ENCODE measurements at regions not wholly inside any gene's neighbourhood (a gene's known extent, or its start where the extent isn't known, plus 50 kb on each side); places are given as distances from the start of the nearest gene placed in this dataset.

GRCh38 chr15:97182581-97182980 is 777.9 kb upstream of the ARRDC4 start:
- no peak for DNase-seq (ENCODE audit: low read depth, low spot score)
- Histone ChIP-seq H3K4me1 (ENCODE audit: control insufficient read depth, extremely low read depth, insufficient read depth, low read length) (no peaks in the 10 kb centered on the region), H3K79me2 (ENCODE audit: control insufficient read depth, insufficient read depth, low read length) (no peaks in the 10 kb centered on the region), H4K20me1 (replicated peaks; ENCODE audit: control insufficient read depth, extremely low read depth, insufficient read depth, low read length) (no peaks in the 10 kb centered on the region), H3K4me2 (ENCODE audit: insufficient read depth, low read length) (no peak overlapping the region), H3K9ac (replicated peaks; ENCODE audit: extremely low read depth, insufficient read depth, low read length) (no peak overlapping the region), H3K27me3 (ENCODE audit: control insufficient read depth in 2 of 2, insufficient read depth in 2 of 2, low read length in 2 of 2) (no peaks in the 10 kb centered on the region), H3K36me3 (ENCODE audit: control insufficient read depth in 2 of 2, extremely low read depth in 1 of 2, insufficient read depth in 2 of 2, low read length in 2 of 2) (no peaks in the 10 kb centered on the region), H3K9me1 (replicated peaks; ENCODE audit: control insufficient read depth, extremely low read depth, insufficient read depth, low read length) (no peaks in the 10 kb centered on the region), H2AFZ (ENCODE audit: low read depth, low read length) (no peak overlapping the region), H3K9me3 (replicated peaks; ENCODE audit: control insufficient read depth, insufficient read depth, low read length) (no peaks in the 10 kb centered on the region), H3K4me3 (replicated peaks in 1 of 3; ENCODE audit: insufficient read depth in 1 of 3, low read depth in 1 of 3, low read length in 3 of 3) (no peak overlapping the region), H3K27ac (ENCODE audit: insufficient read depth, low read depth, low read length) (no peak overlapping the region)
- POLR2A ChIA-PET: no interaction called here
- no TSS peak for BruUV-seq (replicated peaks)
- CTCF ChIA-PET: no interaction called here
- no peak for TF ChIP-seq POLR2AphosphoS5 (IDR thresholded peaks at IDR 0.05; ENCODE audit: insufficient read depth, low read depth, low read length)
- TF ChIP-seq MAX (IDR thresholded peaks at IDR 0.05; ENCODE audit: insufficient read depth, insufficient read length): no peak
- TF ChIP-seq EZH2 (IDR thresholded peaks at IDR 0.05; ENCODE audit: borderline replicate concordance, low read depth, low read length, severe bottlenecking): no peak
- no peak for TF ChIP-seq POLR2A (IDR thresholded peaks at IDR 0.05; ENCODE audit: low read depth, low read length)
- no peak for TF ChIP-seq GATA2 (IDR thresholded peaks at IDR 0.05; ENCODE audit: insufficient read depth, insufficient read length, low read depth, low read length)
- TF ChIP-seq JUN (IDR thresholded peaks at IDR 0.05; ENCODE audit: borderline replicate concordance, insufficient read depth, insufficient read length, low read depth): no peak
- TF ChIP-seq FOS (IDR thresholded peaks at IDR 0.05; ENCODE audit: borderline replicate concordance, insufficient read depth, low read length): no peak
- intact Hi-C loops (cut with micrococcal nuclease) (no loop called here), dilution Hi-C loops (cut with MboI; ENCODE audit: extremely low pct_ligation_motif_present, low sequenced_read_pairs) (no loop called here)
- FAIRE-seq: no peak

- Histone ChIP-seq H3K4me1 (ENCODE audit: control insufficient read depth, extremely low read depth, insufficient read depth, low read length) (no peaks in the 10 kb centered on the region), H3K4me3 (replicated peaks in 1 of 3; ENCODE audit: insufficient read depth in 1 of 3, low read depth in 1 of 3, low read length in 3 of 3) (no peak overlapping the region), H3K79me2 (ENCODE audit: control insufficient read depth, insufficient read depth, low read length) (no peaks in the 10 kb centered on the region), H3K4me2 (ENCODE audit: insufficient read depth, low read length) (no peak overlapping the region), H2AFZ (ENCODE audit: low read depth, low read length) (no peak overlapping the region), H3K9me3 (replicated peaks; ENCODE audit: control insufficient read depth, insufficient read depth, low read length) (no peaks in the 10 kb centered on the region), H4K20me1 (replicated peaks; ENCODE audit: control insufficient read depth, extremely low read depth, insufficient read depth, low read length) (no peaks in the 10 kb centered on the region), H3K27ac (ENCODE audit: insufficient read depth, low read depth, low read length) (no peak overlapping the region), H3K9ac (replicated peaks; ENCODE audit: extremely low read depth, insufficient read depth, low read length) (no peak overlapping the region), H3K9me1 (replicated peaks; ENCODE audit: control insufficient read depth, extremely low read depth, insufficient read depth, low read length) (no peaks in the 10 kb centered on the region), H3K27me3 (ENCODE audit: control insufficient read depth in 2 of 2, insufficient read depth in 2 of 2, low read length in 2 of 2) (no peaks in the 10 kb centered on the region), H3K36me3 (ENCODE audit: control insufficient read depth in 2 of 2, extremely low read depth in 1 of 2, insufficient read depth in 2 of 2, low read length in 2 of 2) (no peaks in the 10 kb centered on the region)
- no peak for FAIRE-seq
- ChIA-PET POLR2A (no interaction called here), CTCF (no interaction called here)
- DNase-seq (ENCODE audit: low read depth, low spot score): no peak
- TF ChIP-seq JUN (IDR thresholded peaks at IDR 0.05; ENCODE audit: borderline replicate concordance, insufficient read depth, insufficient read length, low read depth): no peak
- BruUV-seq (replicated peaks): no TSS peak
- intact Hi-C loops (cut with micrococcal nuclease) (no loop called here), dilution Hi-C loops (cut with MboI; ENCODE audit: extremely low pct_ligation_motif_present, low sequenced_read_pairs) (no loop called here)
These were observed 771.2 kb upstream of the ARRDC4 start for GRCh38 chr15:97189162-97189780.

Data from endothelial cell of umbilical vein (primary cell).